NCI-H69 (cell line): ENCODE measurements at regions not wholly inside any gene's neighbourhood (a gene's known extent, or its start where the extent isn't known, plus 50 kb on each side); places are given as distances from the start of the nearest gene placed in this dataset.

Source experiments
- DNase-seq: peaks from one replicate; lab custom pipeline; 2025; lab: John Stamatoyannopoulos, UW

DNA sequence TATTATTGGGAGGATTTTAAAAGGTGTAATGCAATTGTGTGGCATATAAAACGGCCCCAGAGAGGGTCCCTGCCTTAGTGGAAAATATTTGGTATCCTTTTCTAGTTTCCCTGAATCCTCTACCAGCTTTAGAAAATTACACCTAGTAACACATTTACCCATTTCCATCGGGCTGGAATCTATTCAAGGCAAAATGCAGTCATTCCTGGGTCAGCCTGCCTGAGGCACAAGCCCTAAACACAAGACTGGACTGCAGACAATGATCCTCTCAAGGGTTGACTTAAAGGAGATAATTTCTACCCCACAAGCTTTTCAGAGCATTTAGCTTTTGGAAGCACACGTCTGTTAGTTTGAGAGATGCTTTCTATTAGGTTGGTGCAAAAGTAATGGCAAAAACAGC is 124.4 kb upstream of the ADAMTSL1 start:
- no peak for DNase-seq

- no peak for DNase-seq
These were observed 123.9 kb upstream of the ADAMTSL1 start for GRCh38 chr9:18350036-18350435.

DNA sequence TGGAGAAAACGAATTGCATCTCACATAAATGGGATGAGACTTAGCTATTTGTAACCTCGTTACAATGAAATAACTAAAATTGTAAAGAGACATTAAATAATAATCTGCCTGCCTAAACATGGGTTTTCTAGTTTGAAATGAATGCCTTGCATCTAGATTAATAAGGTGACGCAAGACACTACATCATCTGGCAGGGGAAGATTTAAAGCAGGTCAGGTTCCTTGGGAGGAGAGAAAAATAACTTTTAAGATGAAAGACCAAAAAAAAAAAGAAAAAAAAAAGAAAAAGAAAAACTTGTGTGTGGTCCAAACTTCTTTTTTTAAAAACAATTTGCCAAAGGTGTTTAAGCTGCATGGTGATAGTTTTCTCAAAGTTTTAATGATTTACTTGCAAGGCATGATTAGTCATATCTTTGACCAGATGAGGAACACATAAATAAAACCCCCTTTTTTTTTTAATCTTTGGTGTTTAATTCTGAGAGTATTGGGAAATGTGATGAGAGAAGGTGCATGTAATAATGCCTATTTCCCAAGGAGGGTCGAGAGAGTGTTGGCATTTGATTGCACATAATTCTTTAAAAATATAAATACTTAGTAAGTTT is 122.9 kb upstream of the ADAMTSL1 start:
- no peak for DNase-seq

DNA sequence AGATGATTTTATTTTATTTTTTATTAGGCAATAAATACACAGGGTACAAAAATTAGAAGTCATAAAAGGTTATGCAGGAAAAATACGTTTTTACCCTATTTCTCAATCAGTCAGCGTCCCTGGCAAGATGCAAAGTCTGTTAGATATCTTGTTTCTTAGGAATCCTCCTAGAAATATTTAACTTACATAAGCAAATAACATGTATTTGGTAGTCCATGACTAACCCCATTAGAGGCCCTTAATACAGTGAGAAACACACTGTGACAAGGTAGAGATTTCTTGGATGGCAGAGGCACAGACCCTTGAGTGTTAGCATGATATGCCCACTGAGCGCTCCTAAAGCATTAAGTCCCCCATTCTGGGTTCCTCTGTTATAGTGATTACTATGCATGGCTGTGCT is 121.2 kb upstream of the ADAMTSL1 start:
- DNase-seq = no peak

GRCh38 chr9:18353473-18353872 is 120.5 kb upstream of the ADAMTSL1 start:
- no peak for DNase-seq

GRCh38 chr9:18357321-18357720 is 116.6 kb upstream of the ADAMTSL1 start:
- DNase-seq = no peak

DNA sequence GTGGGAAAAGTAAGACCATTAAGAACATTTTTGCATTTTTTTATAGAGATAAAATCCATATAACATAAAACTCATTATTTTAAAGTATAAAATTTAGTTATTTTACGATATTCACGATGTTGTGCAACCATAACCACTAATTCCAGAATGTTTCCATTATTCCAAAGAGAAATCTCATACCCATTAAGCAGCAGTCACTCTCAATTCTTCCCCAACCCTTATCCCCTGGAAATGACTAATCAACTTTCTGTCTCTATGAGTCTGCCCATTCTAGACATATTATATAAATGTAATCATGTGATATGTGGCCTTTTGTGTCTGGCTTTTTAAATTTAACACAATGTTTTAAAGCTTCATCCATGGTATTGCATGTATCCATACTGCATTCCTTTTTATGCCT is 115.6 kb upstream of the ADAMTSL1 start:
- no peak for DNase-seq

DNA sequence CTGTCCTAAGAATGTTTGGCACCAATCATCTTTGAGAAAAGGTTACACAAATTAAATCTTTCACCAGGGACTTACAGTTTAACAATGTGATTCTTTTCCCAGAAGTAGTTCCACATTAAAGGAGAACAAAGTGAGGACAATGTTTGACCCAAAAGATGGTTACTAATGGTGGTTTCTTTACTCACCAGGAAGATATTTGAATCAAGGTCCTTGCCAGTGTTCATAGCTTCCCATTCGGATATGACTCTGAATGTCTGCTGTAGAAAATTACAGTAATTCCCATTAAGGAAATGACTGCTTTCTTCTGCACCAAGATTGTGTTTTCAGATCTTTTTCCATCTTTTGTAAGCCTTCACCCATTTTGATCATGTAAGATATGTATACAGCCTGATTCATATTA is 114.6 kb upstream of the ADAMTSL1 start:
- no peak for DNase-seq

DNA sequence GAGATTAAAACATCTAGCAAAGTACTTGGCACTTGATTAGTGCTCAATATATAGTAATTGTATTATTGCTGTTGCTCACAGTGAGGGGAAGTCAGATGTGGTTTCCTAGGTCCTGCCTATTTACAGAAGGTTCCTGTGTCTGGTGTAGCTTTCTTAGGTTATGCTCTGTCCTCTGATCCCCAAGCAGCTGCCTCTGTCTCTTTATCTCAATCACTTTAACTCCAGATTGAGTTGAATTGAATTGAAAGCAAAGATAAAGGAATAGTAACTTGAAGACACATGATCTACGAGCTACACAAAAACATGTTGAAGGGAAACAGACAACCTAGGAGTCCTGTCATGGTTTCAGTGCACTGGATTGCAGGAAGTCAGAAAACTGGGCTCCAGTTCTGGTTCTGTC is 113.9 kb upstream of the ADAMTSL1 start:
- peak; percentile 18 for DNase-seq

GRCh38 chr9:18361646-18362045 is 112.3 kb upstream of the ADAMTSL1 start:
- DNase-seq = no peak

- DNase-seq = no peak
These were observed 111.8 kb upstream of the ADAMTSL1 start for GRCh38 chr9:18362166-18362565.

DNA sequence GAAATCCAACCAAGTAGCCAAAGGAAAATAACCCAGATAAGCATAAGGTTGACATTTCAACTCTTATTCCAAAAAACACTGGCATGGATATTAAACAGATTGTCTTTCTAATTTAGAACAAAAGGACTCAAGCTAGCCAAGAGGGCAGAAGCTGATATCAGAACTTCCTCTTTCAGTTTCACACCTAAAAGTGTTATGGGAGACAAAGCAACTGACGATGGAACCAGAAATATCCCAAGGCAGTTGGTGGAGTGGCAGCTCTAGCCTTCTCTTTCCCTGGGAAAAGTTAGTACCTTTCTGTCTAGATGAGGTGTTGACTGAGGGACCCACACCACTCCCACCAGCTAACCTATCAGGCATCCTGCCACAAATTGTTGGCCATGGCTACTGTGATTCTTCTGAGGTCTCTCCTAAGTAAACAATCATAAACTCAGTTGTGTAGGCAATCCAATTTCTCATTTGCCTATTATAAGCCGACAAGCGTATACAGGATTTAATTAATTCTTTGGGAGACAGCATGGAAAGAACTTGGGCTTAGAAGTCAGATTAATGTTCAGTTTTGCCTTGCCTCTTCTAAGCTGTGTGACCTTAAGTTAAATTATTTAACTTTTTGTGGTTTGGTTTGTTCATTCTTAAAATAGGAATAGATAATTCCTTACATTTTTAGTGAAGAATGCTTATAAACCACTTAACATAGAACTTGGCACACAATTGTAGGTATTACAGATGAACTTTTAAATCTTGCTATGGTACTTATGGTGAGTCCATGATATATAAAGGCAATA is 110.9 kb upstream of the ADAMTSL1 start:
- peak; percentile 35 for DNase-seq

DNA sequence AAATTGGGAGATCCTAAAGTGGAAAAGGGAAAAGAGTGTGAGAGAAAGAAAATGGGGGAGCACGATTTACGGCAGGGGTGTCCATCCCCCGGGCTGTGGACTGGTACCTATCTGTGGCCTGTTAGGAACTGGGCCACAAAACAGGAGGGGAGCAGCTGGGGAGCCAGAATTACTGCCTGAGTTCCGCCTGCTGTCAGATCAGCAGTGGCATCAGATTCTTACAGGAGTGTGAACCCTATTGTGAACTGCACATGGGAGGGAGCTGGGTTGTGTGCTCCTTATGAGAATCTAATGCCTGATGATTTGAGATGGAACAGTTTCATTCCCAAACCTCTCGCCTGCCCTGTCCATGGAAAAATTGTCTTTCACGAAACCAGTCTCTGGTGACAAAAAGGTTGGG is 108.3 kb upstream of the ADAMTSL1 start:
- DNase-seq = peak; percentile 34

GRCh38 chr9:18366184-18366583 is 107.8 kb upstream of the ADAMTSL1 start:
- no peak for DNase-seq

- no peak for DNase-seq
These were observed 105.7 kb upstream of the ADAMTSL1 start for GRCh38 chr9:18368206-18368605.

DNA sequence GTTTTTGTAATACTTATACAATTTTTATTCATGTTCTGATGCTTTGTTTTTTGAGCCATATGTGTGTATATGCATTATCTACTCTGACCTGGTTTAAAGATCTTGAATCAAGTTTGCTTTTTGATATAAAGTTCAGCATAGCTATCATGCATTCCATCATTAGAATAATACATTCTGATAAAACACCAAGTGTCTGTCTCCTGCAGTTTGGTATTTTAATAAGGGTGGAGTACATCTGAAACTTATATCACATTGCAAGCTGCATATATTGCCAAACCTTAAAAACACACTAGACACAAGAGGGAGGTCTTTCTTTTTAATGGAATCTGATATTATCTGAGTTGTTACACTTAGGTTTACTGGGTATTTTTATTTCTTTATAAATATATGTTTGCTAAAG is 102.8 kb upstream of the ADAMTSL1 start:
- no peak for DNase-seq

- DNase-seq = no peak
These were observed 102.3 kb upstream of the ADAMTSL1 start for GRCh38 chr9:18371621-18372020.

DNA sequence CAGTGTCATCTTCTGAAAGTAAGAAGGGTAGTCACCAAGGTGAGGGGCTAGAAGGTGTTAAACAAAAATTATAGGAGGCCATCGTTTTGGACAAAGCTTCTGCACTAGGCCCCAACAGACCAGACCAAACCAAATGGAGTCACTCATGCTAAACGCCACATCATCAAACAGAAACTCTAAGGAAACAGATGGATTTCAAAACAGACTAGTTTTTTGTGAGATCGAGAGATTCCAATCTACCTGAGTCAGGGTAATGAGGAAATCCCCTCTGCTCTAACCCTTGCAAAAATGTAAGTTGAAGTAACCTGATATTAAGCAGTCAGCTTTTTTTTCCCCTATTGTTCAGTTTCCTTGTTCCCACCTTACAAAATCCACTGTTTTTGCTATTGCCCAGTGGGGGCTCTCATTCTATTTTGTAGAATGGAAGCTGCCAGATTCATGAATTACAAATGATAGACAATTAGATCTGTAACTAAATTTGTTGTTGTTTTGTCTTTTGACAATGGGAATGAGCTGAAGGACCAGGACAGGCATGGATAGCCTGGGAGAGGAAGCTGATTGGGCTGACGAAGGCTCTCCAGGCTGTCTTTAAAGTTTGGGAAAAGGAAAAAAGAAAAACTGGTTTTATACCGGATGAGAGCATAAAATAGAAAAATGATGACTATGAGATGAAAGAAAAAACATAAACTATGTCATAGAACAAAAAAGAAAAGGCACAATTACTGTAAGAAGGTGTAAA is 94.7 kb upstream of the ADAMTSL1 start:
- DNase-seq = peak; percentile 45

GRCh38 chr9:18382243-18382642 is 91.7 kb upstream of the ADAMTSL1 start:
- no peak for DNase-seq

DNA sequence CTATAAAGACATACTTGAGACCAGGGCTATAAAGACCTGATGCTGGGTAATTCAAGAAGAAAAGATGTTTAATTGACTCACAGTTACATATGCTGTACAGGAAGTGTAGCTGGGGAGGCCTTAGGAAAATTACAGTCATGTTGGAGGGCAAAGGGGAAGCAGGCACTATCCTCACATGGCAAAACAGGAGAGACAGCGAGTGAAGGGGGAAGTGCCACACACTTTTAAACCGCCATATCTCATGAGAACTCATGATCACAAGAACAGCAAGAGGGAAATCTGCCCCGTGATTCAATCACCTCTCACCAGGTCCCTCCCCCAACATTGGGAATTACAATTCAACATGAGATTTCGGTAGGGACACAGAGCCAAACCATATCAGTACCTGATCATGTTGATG is 89.9 kb upstream of the ADAMTSL1 start:
- peak; percentile 41 for DNase-seq

- DNase-seq = peak; percentile 37
These were observed 88.1 kb upstream of the ADAMTSL1 start for GRCh38 chr9:18385696-18386490.

DNA sequence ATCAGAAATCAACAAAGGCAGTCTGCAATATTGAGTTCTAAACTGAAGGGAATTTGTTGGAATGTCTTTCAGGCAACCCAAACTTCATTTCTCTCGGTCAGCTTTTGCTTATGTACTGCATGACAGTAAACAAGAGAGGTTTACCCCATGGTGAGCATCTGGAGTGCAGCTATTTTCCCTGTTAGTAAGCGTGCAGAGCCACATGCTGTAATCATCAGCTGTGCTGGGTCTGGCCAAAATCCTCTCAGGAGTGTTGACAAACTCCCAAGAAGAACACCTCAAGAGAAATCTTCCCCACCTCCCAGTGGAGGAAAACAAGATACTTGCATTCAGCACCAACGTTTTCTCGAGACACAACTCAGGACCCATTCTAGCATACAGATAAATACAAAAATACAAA is 83.6 kb upstream of the ADAMTSL1 start:
- peak; percentile 79 for DNase-seq
